ENCODE measurements at regions not wholly inside any gene's neighbourhood (a gene's known extent, or its start where the extent isn't known, plus 50 kb on each side); places are given as distances from the start of the nearest gene placed in this dataset.
"Not testable (repeated sequence)": the region's sequence is repeated elsewhere in the genome, so short reads cannot be mapped to it uniquely, and the experiment has no call there.

GRCh38 chr12:71291746-71292145 is 133.9 kb upstream of the TSPAN8 start:
- Mint-ChIP-seq H3K27me3 (peaks cover 2% of the 10 kb centered on the region), H3K4me1 (ENCODE audit: low read depth) (no peaks in the 10 kb centered on the region), H3K4me3 (no peak overlapping the region), H3K27ac (no peak overlapping the region), H3K9me3 (peaks cover 6% of the 10 kb centered on the region), H3K36me3 (no peaks in the 10 kb centered on the region)
- CTCF ChIA-PET, result no interaction called here
- intact Hi-C loops (cut with micrococcal nuclease), result no loop called here
- POLR2A ChIA-PET, result no interaction called here
- no peak for DNase-seq

- Mint-ChIP-seq H3K27ac (no peak overlapping the region), H3K4me1 (ENCODE audit: low read depth) (no peaks in the 10 kb centered on the region), H3K4me3 (no peak overlapping the region), H3K36me3 (no peaks in the 10 kb centered on the region), H3K27me3 (no peaks in the 10 kb centered on the region), H3K9me3 (peaks cover 3% of the 10 kb centered on the region)
- DNase-seq, result no peak
- ChIA-PET POLR2A (no interaction called here), CTCF (no interaction called here)
- intact Hi-C loops (cut with micrococcal nuclease), result no loop called here
These were observed 126.1 kb upstream of the TSPAN8 start for GRCh38 chr12:71283883-71284282.

GRCh38 chr12:71282925-71283324 is 125.1 kb upstream of the TSPAN8 start:
- Mint-ChIP-seq H3K4me1 (ENCODE audit: low read depth) (no peaks in the 10 kb centered on the region), H3K9me3 (peaks cover 3% of the 10 kb centered on the region), H3K27me3 (no peaks in the 10 kb centered on the region), H3K4me3 (no peak overlapping the region), H3K36me3 (no peaks in the 10 kb centered on the region), H3K27ac (no peak overlapping the region)
- ChIA-PET CTCF (no interaction called here), POLR2A (no interaction called here)
- intact Hi-C loops (cut with micrococcal nuclease), result no loop called here
- no peak for DNase-seq

GRCh38 chr12:71282020-71282419 is 124.2 kb upstream of the TSPAN8 start:
- DNase-seq, result no peak
- intact Hi-C loops (cut with micrococcal nuclease), result no loop called here
- Mint-ChIP-seq H3K27ac (no peak overlapping the region), H3K36me3 (no peaks in the 10 kb centered on the region), H3K9me3 (peaks cover 3% of the 10 kb centered on the region), H3K4me1 (ENCODE audit: low read depth) (no peaks in the 10 kb centered on the region), H3K27me3 (no peaks in the 10 kb centered on the region), H3K4me3 (no peak overlapping the region)
- POLR2A ChIA-PET, result no interaction called here
- CTCF ChIA-PET, result no interaction called here

- H3K36me3 Mint-ChIP-seq, result no peaks in the 10 kb centered on the region
- H3K27me3 Mint-ChIP-seq, result no peaks in the 10 kb centered on the region
- H3K27ac Mint-ChIP-seq, result no peak overlapping the region
- no peak overlapping the region for H3K4me3 Mint-ChIP-seq
- no peak for DNase-seq
- ChIA-PET POLR2A (no interaction called here), CTCF (no interaction called here)
- H3K4me1 Mint-ChIP-seq (ENCODE audit: low read depth), result no peaks in the 10 kb centered on the region
- intact Hi-C loops (cut with micrococcal nuclease), result no loop called here
- peaks cover 3% of the 10 kb centered on the region for H3K9me3 Mint-ChIP-seq
These were observed 123.6 kb upstream of the TSPAN8 start for GRCh38 chr12:71281425-71281824.

- Mint-ChIP-seq H3K27ac (no peak overlapping the region), H3K36me3 (no peaks in the 10 kb centered on the region), H3K9me3 (no peaks in the 10 kb centered on the region), H3K4me3 (no peak overlapping the region), H3K4me1 (ENCODE audit: low read depth) (no peaks in the 10 kb centered on the region), H3K27me3 (no peaks in the 10 kb centered on the region)
- CTCF ChIA-PET, result no interaction called here
- intact Hi-C loops (cut with micrococcal nuclease), result no loop called here
- POLR2A ChIA-PET, result no interaction called here
- DNase-seq, result no peak
These were observed 120.1 kb upstream of the TSPAN8 start for GRCh38 chr12:71277866-71278265.

GRCh38 chr12:71276541-71276940 is 118.7 kb upstream of the TSPAN8 start:
- Mint-ChIP-seq H3K27me3 (no peaks in the 10 kb centered on the region), H3K27ac (no peak overlapping the region), H3K36me3 (no peaks in the 10 kb centered on the region), H3K4me1 (ENCODE audit: low read depth) (no peaks in the 10 kb centered on the region), H3K4me3 (no peak overlapping the region), H3K9me3 (no peaks in the 10 kb centered on the region)
- CTCF ChIA-PET, result no interaction called here
- intact Hi-C loops (cut with micrococcal nuclease), result no loop called here
- POLR2A ChIA-PET, result no interaction called here
- no peak for DNase-seq

- H3K4me3 Mint-ChIP-seq; DNase-seq; H3K36me3 Mint-ChIP-seq; H3K9me3 Mint-ChIP-seq; H3K27me3 Mint-ChIP-seq; intact Hi-C loops (cut with micrococcal nuclease); H3K4me1 Mint-ChIP-seq (ENCODE audit: low read depth); CTCF ChIA-PET; H3K27ac Mint-ChIP-seq; POLR2A ChIA-PET: not testable (repeated sequence)
These were observed 113.0 kb upstream of the TSPAN8 start for GRCh38 chr12:71270794-71271193.

- ChIA-PET CTCF (no interaction called here), POLR2A (no interaction called here)
- intact Hi-C loops (cut with micrococcal nuclease), result no loop called here
- H3K27me3 Mint-ChIP-seq, result no peaks in the 10 kb centered on the region
- no peak overlapping the region for H3K27ac Mint-ChIP-seq
- no peak for DNase-seq
- H3K4me1 Mint-ChIP-seq (ENCODE audit: low read depth), result no peaks in the 10 kb centered on the region
- peaks cover 3% of the 10 kb centered on the region for H3K9me3 Mint-ChIP-seq
- H3K4me3 Mint-ChIP-seq, result no peak overlapping the region
- no peaks in the 10 kb centered on the region for H3K36me3 Mint-ChIP-seq
These were observed 112.3 kb upstream of the TSPAN8 start for GRCh38 chr12:71270057-71270456.

- Mint-ChIP-seq H3K27me3 (no peaks in the 10 kb centered on the region), H3K4me3 (no peak overlapping the region), H3K4me1 (ENCODE audit: low read depth) (no peaks in the 10 kb centered on the region), H3K27ac (no peak overlapping the region), H3K36me3 (no peaks in the 10 kb centered on the region), H3K9me3 (peaks cover 4% of the 10 kb centered on the region)
- ChIA-PET POLR2A (no interaction called here), CTCF (no interaction called here)
- no peak for DNase-seq
- intact Hi-C loops (cut with micrococcal nuclease), result no loop called here
These were observed 111.4 kb upstream of the TSPAN8 start for GRCh38 chr12:71269281-71269598.

- CTCF ChIA-PET, result no interaction called here
- H3K4me1 Mint-ChIP-seq (ENCODE audit: low read depth), result no peaks in the 10 kb centered on the region
- no peaks in the 10 kb centered on the region for H3K36me3 Mint-ChIP-seq
These were observed 110.9 kb upstream of the TSPAN8 start for GRCh38 chr12:71268598-71269280.

GRCh38 chr12:71266606-71267005 is 108.8 kb upstream of the TSPAN8 start:
- H3K4me1 Mint-ChIP-seq (ENCODE audit: low read depth), result no peaks in the 10 kb centered on the region
- peaks cover 5% of the 10 kb centered on the region for H3K9me3 Mint-ChIP-seq
- no peak overlapping the region for H3K27ac Mint-ChIP-seq
- intact Hi-C loops (cut with micrococcal nuclease), result no loop called here
- POLR2A ChIA-PET, result no interaction called here
- CTCF ChIA-PET, result no interaction called here
- no peaks in the 10 kb centered on the region for H3K36me3 Mint-ChIP-seq
- no peak for DNase-seq
- no peaks in the 10 kb centered on the region for H3K27me3 Mint-ChIP-seq
- H3K4me3 Mint-ChIP-seq, result no peak overlapping the region

More at GRCh38 chr12:71268598-71269280, 110.9 kb upstream of the TSPAN8 start:
- DNase-seq, result no peak
- intact Hi-C loops (cut with micrococcal nuclease), result no loop called here
- Mint-ChIP-seq H3K4me3 (no peak overlapping the region), H3K27ac (no peak overlapping the region), H3K27me3 (no peaks in the 10 kb centered on the region), H3K9me3 (peaks cover 5% of the 10 kb centered on the region)
- POLR2A ChIA-PET, result no interaction called here

GRCh38 chr12:71265731-71266130 is 107.9 kb upstream of the TSPAN8 start:
- H3K4me3 Mint-ChIP-seq; H3K27ac Mint-ChIP-seq; H3K9me3 Mint-ChIP-seq; POLR2A ChIA-PET; H3K27me3 Mint-ChIP-seq; CTCF ChIA-PET; H3K36me3 Mint-ChIP-seq; DNase-seq; intact Hi-C loops (cut with micrococcal nuclease); H3K4me1 Mint-ChIP-seq (ENCODE audit: low read depth): not testable (repeated sequence)

- CTCF ChIA-PET, result no interaction called here
- intact Hi-C loops (cut with micrococcal nuclease), result no loop called here
These were observed 104.7 kb upstream of the TSPAN8 start for GRCh38 chr12:71262466-71262865.

More at GRCh38 chr12:71262466-71262865, 104.7 kb upstream of the TSPAN8 start:
- Mint-ChIP-seq H3K9me3 (peaks cover 2% of the 10 kb centered on the region), H3K27me3 (no peaks in the 10 kb centered on the region), H3K4me1 (ENCODE audit: low read depth) (no peaks in the 10 kb centered on the region), H3K4me3 (no peak overlapping the region), H3K27ac (no peak overlapping the region), H3K36me3 (no peaks in the 10 kb centered on the region)
- DNase-seq, result no peak
- POLR2A ChIA-PET, result no interaction called here

Data from activated CD4-positive, alpha-beta memory T cell treated with anti-CD3 and anti-CD28 coated beads for 36 hours (primary cell).